Endodermal cell (in vitro differentiated cells): ENCODE measurements at regions not wholly inside any gene's neighbourhood (a gene's known extent, or its start where the extent isn't known, plus 50 kb on each side); places are given as distances from the start of the nearest gene placed in this dataset.

ENCODE experiments used
- DNase-seq: peaks from one replicate; pipeline ENCODE4 v3.0.0-alpha.2; 2017
- H3K27ac ChIP-seq: 2 replicates; pipeline ENCODE4 v1.5.1; 2013; ENCODE audit warnings: mild to moderate bottlenecking, low read depth, low read length, moderate library complexity
- H3K27me3 ChIP-seq: 2 replicates; pipeline ENCODE4 v1.6.1; 2013; ENCODE audit warnings: mild to moderate bottlenecking, low read length, moderate library complexity; ENCODE audit not compliant: insufficient read depth, control insufficient read depth, poor library complexity, severe bottlenecking
- H3K36me3 ChIP-seq: 2 replicates; pipeline ENCODE4 v1.7.0; 2013; ENCODE audit warnings: mild to moderate bottlenecking, low read length, moderate library complexity; ENCODE audit not compliant: control insufficient read depth, insufficient read depth
- H3K4me1 ChIP-seq: one replicate; pipeline ENCODE4 v1.7.0; 2013; ENCODE audit warnings: low read length; ENCODE audit not compliant: control insufficient read depth, insufficient read depth
- H3K4me3 ChIP-seq: 2 replicates; pipeline ENCODE4 v1.5.1; 2013; ENCODE audit warnings: mild to moderate bottlenecking, low read length, moderate library complexity
- H3K9ac ChIP-seq: 2 replicates; pipeline ENCODE4 v1.6.1; 2013; ENCODE audit warnings: mild to moderate bottlenecking, low read length, moderate library complexity; ENCODE audit not compliant: poor library complexity, severe bottlenecking; ENCODE audit errors: extremely low read depth
- H3K9me3 ChIP-seq: 2 replicates; pipeline ENCODE4 v1.6.1; 2013; ENCODE audit warnings: mild to moderate bottlenecking, low read length, moderate library complexity; ENCODE audit not compliant: control insufficient read depth
- H3K27ac Mint-ChIP-seq: 2 replicates; pipeline ENCODE4 v1.8.0; 2020; ENCODE audit warnings: mixed read lengths
- H3K27me3 Mint-ChIP-seq: 2 replicates; pipeline ENCODE4 v1.8.0; 2021; ENCODE audit warnings: mild to moderate bottlenecking, mixed read lengths; ENCODE audit not compliant: insufficient read depth
- H3K36me3 Mint-ChIP-seq: 2 replicates; pipeline ENCODE4 v1.8.0; 2020; ENCODE audit warnings: low read depth, mixed read lengths
- H3K4me1 Mint-ChIP-seq: 2 replicates; pipeline ENCODE4 v1.8.0; 2020; ENCODE audit warnings: mixed read lengths
- H3K4me3 Mint-ChIP-seq: 2 replicates; pipeline ENCODE4 v1.8.0; 2020; ENCODE audit warnings: mild to moderate bottlenecking, moderate library complexity, mixed read lengths
- H3K9me3 Mint-ChIP-seq: 2 replicates; pipeline ENCODE4 v1.8.0; 2020; ENCODE audit warnings: mild to moderate bottlenecking, mixed read lengths
- WGBS, 2 experiments: methylation state at CpG; one replicate each; pipeline versions ENCODE4 v1.1.5 to v1.1.7; 2013; ENCODE audit warnings: missing lambda C conversion rate in 2 of 2, mixed read lengths in 1 of 2; ENCODE audit not compliant: insufficient coverage in 1 of 2, insufficient read length in 1 of 2; 5-methylcytosine and 5-hydroxymethylcytosine counted together
- TF ChIP-seq, protein P1 (sequence below): fragments of 200-600 bp; sonication (generic); conservative IDR thresholded peaks from 2 replicates; pipeline ENCODE4 v1.5.0; 2021; ENCODE audit warnings: antibody characterized with exemption, mild to moderate bottlenecking

DNA sequence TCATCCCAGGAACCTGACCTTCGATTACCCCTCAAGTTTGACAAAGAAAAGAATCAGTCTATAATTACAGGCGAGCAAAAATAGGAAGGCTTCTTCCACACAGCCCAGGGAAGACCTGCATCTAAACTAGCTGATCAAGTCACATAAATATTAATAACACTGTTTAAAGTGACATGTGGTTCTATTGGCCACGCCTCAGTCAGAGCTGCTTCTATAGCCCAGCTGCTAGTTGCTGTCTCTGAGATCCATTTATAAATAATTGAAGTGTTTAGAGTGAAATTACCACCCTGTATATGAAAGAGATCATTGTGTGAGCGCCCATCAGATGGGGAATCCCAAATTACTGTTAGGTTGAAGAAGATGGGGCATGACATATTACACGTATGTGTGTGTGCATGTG, 426.0 kb downstream of the CDH2 start:
- no peaks in the 10 kb centered on the region for H3K9me3 Mint-ChIP-seq
- no peak overlapping the region for H3K27ac Mint-ChIP-seq
- no peak overlapping the region for H3K4me3 Mint-ChIP-seq
- Histone ChIP-seq H3K4me1 (no peaks in the 10 kb centered on the region), H3K27me3 (no peaks in the 10 kb centered on the region), H3K9ac (no peak overlapping the region), H3K9me3 (no peaks in the 10 kb centered on the region), H3K27ac (no peak overlapping the region), H3K36me3 (no peaks in the 10 kb centered on the region), H3K4me3 (no peak overlapping the region)
- H3K27me3 Mint-ChIP-seq, result no peaks in the 10 kb centered on the region
- TF ChIP-seq, protein P1, sequence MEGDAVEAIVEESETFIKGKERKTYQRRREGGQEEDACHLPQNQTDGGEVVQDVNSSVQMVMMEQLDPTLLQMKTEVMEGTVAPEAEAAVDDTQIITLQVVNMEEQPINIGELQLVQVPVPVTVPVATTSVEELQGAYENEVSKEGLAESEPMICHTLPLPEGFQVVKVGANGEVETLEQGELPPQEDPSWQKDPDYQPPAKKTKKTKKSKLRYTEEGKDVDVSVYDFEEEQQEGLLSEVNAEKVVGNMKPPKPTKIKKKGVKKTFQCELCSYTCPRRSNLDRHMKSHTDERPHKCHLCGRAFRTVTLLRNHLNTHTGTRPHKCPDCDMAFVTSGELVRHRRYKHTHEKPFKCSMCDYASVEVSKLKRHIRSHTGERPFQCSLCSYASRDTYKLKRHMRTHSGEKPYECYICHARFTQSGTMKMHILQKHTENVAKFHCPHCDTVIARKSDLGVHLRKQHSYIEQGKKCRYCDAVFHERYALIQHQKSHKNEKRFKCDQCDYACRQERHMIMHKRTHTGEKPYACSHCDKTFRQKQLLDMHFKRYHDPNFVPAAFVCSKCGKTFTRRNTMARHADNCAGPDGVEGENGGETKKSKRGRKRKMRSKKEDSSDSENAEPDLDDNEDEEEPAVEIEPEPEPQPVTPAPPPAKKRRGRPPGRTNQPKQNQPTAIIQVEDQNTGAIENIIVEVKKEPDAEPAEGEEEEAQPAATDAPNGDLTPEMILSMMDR, result no peak
- 91 to 100% methylated on average over 3 to 5 of the region's 5 CpGs for WGBS, 2 experiments
- no peak for DNase-seq
- no peaks in the 10 kb centered on the region for H3K36me3 Mint-ChIP-seq
- H3K4me1 Mint-ChIP-seq, result peaks cover 16% of the 10 kb centered on the region

DNA sequence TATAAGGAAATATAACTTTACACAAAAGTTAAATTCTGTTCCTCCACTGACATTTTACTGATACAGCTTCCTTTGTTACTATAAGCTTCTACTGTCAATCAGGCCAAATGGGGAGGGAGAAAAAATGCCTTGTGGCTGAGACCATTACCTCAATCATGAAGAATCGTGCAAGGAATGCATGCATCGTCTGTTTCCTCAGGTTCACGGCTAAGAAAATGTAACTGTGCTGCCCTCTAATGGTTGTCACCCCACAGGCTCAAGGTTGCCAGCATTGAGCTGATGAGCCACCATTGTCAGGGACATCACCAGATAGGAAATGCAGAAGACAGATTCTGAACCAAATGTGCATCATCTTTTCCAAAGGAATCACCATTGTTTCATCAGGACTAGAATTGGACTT, 426.9 kb downstream of the CDH2 start:
- TF ChIP-seq, protein P1, result peak; percentile 90
- Mint-ChIP-seq H3K4me3 (no peak overlapping the region), H3K36me3 (no peaks in the 10 kb centered on the region), H3K4me1 (peaks cover 16% of the 10 kb centered on the region), H3K9me3 (no peaks in the 10 kb centered on the region), H3K27me3 (no peaks in the 10 kb centered on the region), H3K27ac (peak overlapping the region; percentile 25)
- DNase-seq, result peak; percentile 92
- WGBS, 2 experiments, result 4 to 23% methylated on average over 3 of the region's 3 CpGs
- H3K4me1 ChIP-seq, result no peaks in the 10 kb centered on the region
- H3K4me3 ChIP-seq, result no peak overlapping the region
- no peak overlapping the region for H3K9ac ChIP-seq
- H3K9me3 ChIP-seq, result no peaks in the 10 kb centered on the region
- no peaks in the 10 kb centered on the region for H3K36me3 ChIP-seq
- no peak overlapping the region for H3K27ac ChIP-seq
- H3K27me3 ChIP-seq, result no peaks in the 10 kb centered on the region

DNA sequence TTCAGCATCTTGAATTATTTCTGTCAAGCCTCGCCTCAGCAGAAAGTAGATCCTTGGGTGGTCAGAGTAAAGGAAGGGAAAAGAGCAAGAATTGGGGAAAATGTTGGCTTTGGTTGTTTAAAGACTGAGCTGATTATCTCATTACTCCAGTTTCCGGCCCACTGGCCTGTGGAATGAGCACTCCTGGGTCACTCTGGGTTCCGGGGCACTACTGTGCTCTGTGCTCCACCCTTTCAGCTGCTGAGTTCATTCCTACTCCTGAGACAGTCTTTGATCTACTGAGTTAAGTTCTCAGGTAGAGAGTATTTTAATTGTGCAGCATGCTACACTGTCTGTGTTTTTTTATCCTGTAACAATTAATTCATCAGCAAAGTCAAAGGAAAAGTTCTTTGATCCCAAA, 427.7 kb downstream of the CDH2 start:
- H3K9me3 Mint-ChIP-seq, result peaks cover under 1% of the 10 kb centered on the region
- Histone ChIP-seq H3K4me1 (no peaks in the 10 kb centered on the region), H3K4me3 (no peak overlapping the region), H3K9ac (no peak overlapping the region), H3K27ac (no peak overlapping the region), H3K9me3 (no peaks in the 10 kb centered on the region), H3K27me3 (no peaks in the 10 kb centered on the region), H3K36me3 (no peaks in the 10 kb centered on the region)
- peak overlapping the region; percentile 25 for H3K27ac Mint-ChIP-seq
- DNase-seq, result no peak
- TF ChIP-seq, protein P1, result no peak
- H3K4me3 Mint-ChIP-seq, result no peak overlapping the region
- peaks cover 16% of the 10 kb centered on the region for H3K4me1 Mint-ChIP-seq
- H3K27me3 Mint-ChIP-seq, result no peaks in the 10 kb centered on the region
- no peaks in the 10 kb centered on the region for H3K36me3 Mint-ChIP-seq
- 55 to 90% methylated on average over 2 to 3 of the region's 3 CpGs for WGBS, 2 experiments
